GM18499 (cell line): ENCODE measurements at regions not wholly inside any gene's neighbourhood (a gene's known extent, or its start where the extent isn't known, plus 50 kb on each side); places are given as distances from the start of the nearest gene placed in this dataset.

Experiments
- ATAC-seq: cut with Tn5 transposase; IDR thresholded peaks from one replicate; pipeline ENCODE4 v1.9.1; 2021; ENCODE audit warnings: moderate number of reproducible peaks; ENCODE audit not compliant: insufficient read depth, unreplicated experiment

DNA sequence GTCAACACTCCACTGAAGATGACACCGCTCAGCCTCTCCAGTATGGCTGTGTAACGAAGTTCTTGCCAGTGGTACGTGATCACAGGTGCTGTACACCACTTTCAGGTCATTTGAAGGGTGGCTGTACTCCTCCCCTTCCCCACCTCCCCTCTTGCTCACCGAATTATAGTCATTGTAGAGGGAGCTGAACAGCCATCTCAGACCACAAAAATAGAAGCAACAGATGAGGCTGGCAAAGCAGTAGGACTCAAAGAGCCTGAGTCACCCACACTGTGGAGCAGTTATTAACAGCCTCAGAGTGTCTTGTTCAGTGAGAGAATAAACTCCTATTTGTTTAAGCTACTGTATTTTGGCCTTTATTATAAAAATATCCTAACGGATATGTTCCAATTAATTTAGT is 192.5 kb upstream of the MCHR2 start:
- ATAC-seq: no peak

- no peak for ATAC-seq
Measured at GRCh38 chr6:100185615-100186014, 191.6 kb upstream of the MCHR2 start.

- no peak for ATAC-seq
Measured at GRCh38 chr6:100184473-100184872, 190.4 kb upstream of the MCHR2 start.

- no peak for ATAC-seq
Measured at GRCh38 chr6:100182313-100182712, 188.3 kb upstream of the MCHR2 start.

DNA sequence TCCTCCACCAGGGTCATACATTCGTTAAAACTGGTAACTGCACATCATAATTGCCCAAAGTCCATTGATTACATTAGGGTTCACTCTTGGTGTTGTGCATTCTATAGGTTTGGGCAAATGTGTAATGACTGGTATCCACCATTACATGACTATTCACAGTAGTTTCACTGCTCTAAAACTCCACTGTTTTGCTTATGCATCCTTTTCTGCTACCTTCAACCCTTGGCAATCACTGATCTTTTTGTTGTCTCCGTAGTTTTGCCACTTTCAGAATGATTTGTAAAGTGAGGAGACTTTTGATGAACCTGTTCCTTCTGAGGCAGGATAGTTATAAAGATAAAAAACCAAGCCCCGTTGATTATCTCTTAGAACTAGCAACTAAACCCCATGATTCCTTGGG is 187.3 kb upstream of the MCHR2 start:
- no peak for ATAC-seq

GRCh38 chr6:100179576-100179975 is 185.6 kb upstream of the MCHR2 start:
- ATAC-seq: no peak

GRCh38 chr6:100177956-100178355 is 183.9 kb upstream of the MCHR2 start:
- ATAC-seq: no peak

DNA sequence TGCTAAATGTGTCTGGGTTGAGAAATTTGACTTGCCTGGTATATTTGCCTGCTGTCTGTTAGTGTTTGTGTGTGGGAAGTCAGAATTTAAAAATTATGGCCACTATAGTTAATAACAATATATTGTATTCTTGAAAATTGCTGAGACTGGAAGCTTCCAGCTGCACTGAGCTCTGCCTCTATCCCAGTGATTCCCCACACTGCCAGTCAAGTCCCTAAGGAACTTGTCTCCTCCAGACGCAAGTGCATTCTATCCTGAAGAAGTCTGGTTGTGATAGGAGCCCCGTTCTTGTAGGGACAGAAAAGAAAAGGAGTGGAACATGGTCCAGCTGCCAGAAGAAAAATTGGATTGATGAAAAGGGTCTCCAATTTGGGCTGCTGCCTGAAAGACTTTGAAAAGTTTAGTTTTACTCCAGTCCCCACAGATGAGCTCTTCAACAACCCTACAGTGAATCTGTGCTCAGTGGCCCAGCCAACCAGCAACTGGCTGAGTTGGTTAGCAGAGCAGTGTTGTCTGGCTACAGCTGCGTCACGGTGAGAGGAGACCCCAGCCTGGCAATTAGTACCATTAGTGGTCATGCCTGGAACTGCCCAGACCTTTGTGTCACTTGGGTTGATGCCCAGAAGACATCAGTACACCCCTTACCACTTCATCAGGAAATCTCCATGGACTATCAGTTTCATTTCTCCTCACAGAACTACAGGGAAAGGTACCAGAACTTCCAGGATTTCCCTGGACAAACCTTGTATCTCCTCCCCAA is 183.1 kb upstream of the MCHR2 start:
- ATAC-seq: no peak

GRCh38 chr6:100176311-100176950 is 182.4 kb upstream of the MCHR2 start:
- no peak for ATAC-seq

DNA sequence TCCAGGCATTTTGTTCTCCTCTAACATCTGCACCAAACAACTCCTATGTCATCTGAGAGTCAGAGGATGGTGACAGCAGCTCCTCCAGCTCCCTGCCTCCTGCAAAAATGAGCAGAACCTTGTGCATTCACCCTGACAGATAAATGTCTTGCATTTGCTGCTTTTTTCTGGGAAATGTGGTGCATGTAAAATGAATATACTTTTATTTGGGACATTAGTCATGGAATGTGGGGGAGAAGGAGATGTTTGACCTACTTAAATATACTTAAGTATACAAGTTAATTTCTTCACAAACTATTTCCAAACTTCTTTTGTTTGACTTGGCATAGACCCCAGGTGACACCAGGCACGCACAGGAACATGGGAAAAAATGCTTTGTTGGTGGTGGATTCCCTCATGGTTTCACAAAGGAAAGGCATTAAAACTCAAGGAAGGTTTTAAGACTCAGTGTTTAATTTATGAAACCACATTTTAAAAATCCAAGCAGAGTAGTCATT is 181.8 kb upstream of the MCHR2 start:
- ATAC-seq: no peak

DNA sequence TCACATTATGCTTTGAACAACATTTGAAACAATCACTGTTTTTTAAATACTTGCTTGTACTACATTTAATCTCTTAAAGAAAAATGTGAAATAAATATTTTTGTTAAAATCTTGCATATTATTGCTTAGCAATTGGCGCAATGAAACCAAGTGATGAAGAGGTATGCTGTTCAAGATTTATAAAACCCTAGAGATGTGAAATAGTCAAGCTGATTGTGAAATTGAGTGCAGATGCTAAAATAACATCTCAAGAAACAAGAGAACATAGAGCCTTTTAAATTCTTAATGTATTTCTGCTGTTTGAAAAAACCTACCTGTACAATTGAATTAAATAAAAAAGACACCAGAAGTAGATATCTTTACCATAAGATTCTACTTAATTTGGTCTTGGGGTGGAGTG is 179.2 kb upstream of the MCHR2 start:
- ATAC-seq: no peak

GRCh38 chr6:100172322-100172713 is 178.3 kb upstream of the MCHR2 start:
- no peak for ATAC-seq

- ATAC-seq: peak; percentile 67
Measured at GRCh38 chr6:100171533-100172321, 177.7 kb upstream of the MCHR2 start.

DNA sequence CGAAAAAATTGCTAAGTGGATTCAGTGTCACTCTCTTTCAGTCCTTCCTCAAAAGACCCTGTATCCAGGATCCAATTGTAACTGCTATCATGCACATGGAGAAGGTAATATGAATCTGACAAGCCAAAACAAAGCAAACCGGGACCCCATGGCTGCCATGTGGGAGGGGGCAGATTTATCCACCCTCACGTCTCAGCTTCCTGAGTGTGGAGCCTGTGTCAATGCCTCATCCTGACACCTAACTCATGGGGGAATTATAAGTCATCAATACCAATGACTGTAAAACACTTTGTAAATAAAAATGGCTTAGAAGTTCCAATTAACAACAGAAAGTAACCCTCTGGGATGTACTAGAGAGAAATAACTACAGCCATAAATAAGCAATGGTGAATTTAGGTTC is 174.1 kb upstream of the MCHR2 start:
- no peak for ATAC-seq

- no peak for ATAC-seq
Measured at GRCh38 chr6:100167585-100167984, 173.6 kb upstream of the MCHR2 start.

DNA sequence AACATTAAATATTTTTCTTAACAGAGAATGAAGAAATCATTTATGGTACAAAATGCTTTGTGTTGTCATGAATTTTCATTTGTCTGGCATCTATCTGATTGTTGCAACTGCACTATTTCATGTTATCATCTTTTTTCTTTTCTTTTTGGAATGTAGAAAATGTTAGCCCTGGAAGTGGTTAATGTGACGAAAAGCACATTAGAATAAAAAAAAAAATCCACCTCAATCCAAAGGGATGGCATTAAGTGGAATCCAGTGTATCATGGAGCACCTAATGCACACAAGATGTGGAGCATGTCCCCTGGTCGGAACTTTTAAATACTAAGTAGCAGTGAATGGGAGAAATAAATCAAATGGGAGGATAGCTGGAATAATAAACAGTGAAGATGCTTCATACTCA is 172.9 kb upstream of the MCHR2 start:
- ATAC-seq: no peak

- ATAC-seq: no peak
Measured at GRCh38 chr6:100165442-100165841, 171.4 kb upstream of the MCHR2 start.

GRCh38 chr6:100163035-100163434 is 169.0 kb upstream of the MCHR2 start:
- ATAC-seq: no peak

- ATAC-seq: no peak
Measured at GRCh38 chr6:100161782-100162365, 167.9 kb upstream of the MCHR2 start.

- ATAC-seq: no peak
Measured at GRCh38 chr6:100160930-100161329, 166.9 kb upstream of the MCHR2 start.

DNA sequence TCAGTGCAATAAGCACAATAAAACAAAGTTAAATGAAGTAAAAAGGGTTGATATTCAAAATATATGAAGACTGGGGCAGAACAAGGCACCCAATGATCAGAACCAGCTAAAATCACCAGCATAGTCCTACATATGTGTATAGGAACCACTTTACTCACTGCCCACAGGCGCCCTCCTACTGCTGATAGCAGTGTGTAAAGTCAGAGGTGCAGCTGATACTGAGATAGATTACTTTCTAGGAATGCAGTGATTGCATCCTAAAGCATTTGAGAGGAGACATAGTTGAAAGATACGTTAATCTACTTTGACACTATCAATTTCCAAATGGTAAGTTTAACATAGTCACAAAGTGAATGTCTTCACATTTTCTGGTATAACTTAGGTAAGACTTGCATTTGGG is 161.1 kb upstream of the MCHR2 start:
- ATAC-seq: no peak
